ENCODE measurements at regions not wholly inside any gene's neighbourhood (a gene's known extent, or its start where the extent isn't known, plus 50 kb on each side); places are given as distances from the start of the nearest gene placed in this dataset.

GRCh38 chr2:194698012-194698411, 959.0 kb upstream of the SLC39A10 start:
- DNase-seq: no peak
- 41 to 55% (median 50%) methylated on average over 3 of the region's 3 CpGs for WGBS, 5 donors
- intact Hi-C loops (cut with DNase I; ENCODE audit: low total_unique reads): no loop called here
- TF ChIP-seq EP300 (IDR thresholded peaks at IDR 0.05) (no peak), POLR2A (IDR thresholded peaks at IDR 0.05) (no peak), CTCF (IDR thresholded peaks at IDR 0.05) (no peak), POLR2AphosphoS5 (IDR thresholded peaks at IDR 0.05) (no peak)
- Histone ChIP-seq H3K4me3 (no peak overlapping the region), H3K27ac (no peak overlapping the region), H3K36me3 (no peaks in the 10 kb centered on the region), H3K27me3 (no peaks in the 10 kb centered on the region), H3K4me1 (no peaks in the 10 kb centered on the region), H3K9me3 (peaks cover 0 to 6% (median 0%) of the 10 kb centered on the region in 4 donors)

- Histone ChIP-seq H3K27me3 (no peaks in the 10 kb centered on the region), H3K36me3 (no peaks in the 10 kb centered on the region), H3K27ac (no peak overlapping the region), H3K4me3 (no peak overlapping the region), H3K4me1 (no peaks in the 10 kb centered on the region), H3K9me3 (peaks cover 0 to 6% (median 0%) of the 10 kb centered on the region in 4 donors)
- TF ChIP-seq CTCF (IDR thresholded peaks at IDR 0.05): no peak
- no peak for TF ChIP-seq POLR2AphosphoS5 (IDR thresholded peaks at IDR 0.05)
- no peak for TF ChIP-seq EP300 (IDR thresholded peaks at IDR 0.05)
- no peak for TF ChIP-seq POLR2A (IDR thresholded peaks at IDR 0.05)
- DNase-seq: no peak
- intact Hi-C loops (cut with DNase I; ENCODE audit: low total_unique reads): no loop called here
Measured at GRCh38 chr2:194697439-194697838, 959.6 kb upstream of the SLC39A10 start.

GRCh38 chr2:194696690-194697089, 960.3 kb upstream of the SLC39A10 start:
- no peaks in the 10 kb centered on the region for H3K27me3 ChIP-seq
- no peak overlapping the region for H3K27ac ChIP-seq
- peaks cover 0 to 11% (median 0%) of the 10 kb centered on the region in 4 donors for H3K9me3 ChIP-seq
- intact Hi-C loops (cut with DNase I; ENCODE audit: low total_unique reads): no loop called here
- TF ChIP-seq EP300 (IDR thresholded peaks at IDR 0.05) (no peak), CTCF (IDR thresholded peaks at IDR 0.05) (no peak), POLR2AphosphoS5 (IDR thresholded peaks at IDR 0.05) (no peak), POLR2A (IDR thresholded peaks at IDR 0.05) (no peak)
- no peak for DNase-seq
- H3K36me3 ChIP-seq: no peaks in the 10 kb centered on the region
- no peaks in the 10 kb centered on the region for H3K4me1 ChIP-seq
- no peak overlapping the region for H3K4me3 ChIP-seq

- WGBS, 5 donors: 72 to 80% (median 75%) methylated on average over 3 of the region's 3 CpGs
- Histone ChIP-seq H3K27me3 (no peaks in the 10 kb centered on the region), H3K4me1 (no peaks in the 10 kb centered on the region), H3K36me3 (no peaks in the 10 kb centered on the region), H3K9me3 (peaks cover 0 to under 1% (median 0%) of the 10 kb centered on the region in 4 donors), H3K4me3 (no peak overlapping the region), H3K27ac (no peak overlapping the region)
- no peak for DNase-seq
- TF ChIP-seq CTCF (IDR thresholded peaks at IDR 0.05) (no peak), POLR2A (IDR thresholded peaks at IDR 0.05) (no peak), POLR2AphosphoS5 (IDR thresholded peaks at IDR 0.05) (no peak), EP300 (IDR thresholded peaks at IDR 0.05) (no peak)
- intact Hi-C loops (cut with DNase I; ENCODE audit: low total_unique reads): no loop called here
Measured at GRCh38 chr2:194686569-194686968, 970.5 kb upstream of the SLC39A10 start.

Data from stomach (tissue), 8 donors.